ENCODE measurements at regions not wholly inside any gene's neighbourhood (a gene's known extent, or its start where the extent isn't known, plus 50 kb on each side); places are given as distances from the start of the nearest gene placed in this dataset.

DNA sequence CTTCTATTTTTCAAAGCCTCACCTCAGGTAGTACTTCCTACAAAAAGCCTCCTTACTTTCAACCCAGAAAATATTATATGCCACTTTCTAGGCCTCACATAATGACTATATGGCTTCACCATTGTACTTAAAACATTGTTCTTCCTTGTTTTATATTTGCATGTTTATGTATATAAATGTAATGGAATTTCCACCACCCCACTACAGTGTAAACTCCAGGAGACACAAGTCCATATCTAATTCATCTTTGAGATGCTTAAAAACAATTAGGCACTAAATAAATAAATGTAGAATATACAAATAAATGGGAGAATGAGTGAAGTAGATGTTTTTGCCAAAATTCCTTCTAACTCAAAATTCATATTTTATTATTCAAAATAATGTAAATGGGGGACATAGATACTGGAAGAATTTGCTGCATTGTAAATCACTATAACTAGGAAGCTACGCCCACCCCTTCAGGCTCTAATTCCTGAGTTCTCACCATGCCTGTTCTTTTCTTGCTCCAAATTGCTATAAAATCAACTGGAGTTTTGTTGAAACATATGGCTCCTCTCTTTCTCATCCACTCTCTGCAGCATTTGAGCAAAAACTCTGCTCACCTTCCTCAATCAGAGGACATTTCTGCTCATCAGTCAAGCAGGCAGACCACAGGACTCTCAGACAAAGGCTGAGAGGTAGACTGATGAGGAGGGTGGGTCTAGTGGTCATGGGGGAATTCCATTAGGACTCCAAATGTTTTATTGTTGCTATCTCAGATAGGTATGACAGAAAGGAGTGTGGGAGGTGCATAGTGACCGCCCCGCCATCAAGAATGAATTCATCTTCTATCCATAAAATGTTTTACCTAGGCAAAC is 243.0 kb downstream of the HNMT start:
- DNase-seq (no peak), ATAC-seq (no peak)
- no peak overlapping the region for H3K27ac Mint-ChIP-seq
- ChIA-PET POLR2A (no interaction called here), CTCF (no interaction called here)
- no peaks in the 10 kb centered on the region for H3K27me3 Mint-ChIP-seq
- no peak overlapping the region for H3K4me3 Mint-ChIP-seq
- peaks cover 7% of the 10 kb centered on the region for H3K9me3 Mint-ChIP-seq
- no peaks in the 10 kb centered on the region for H3K36me3 Mint-ChIP-seq (ENCODE audit: low read depth)
- H3K4me1 Mint-ChIP-seq (ENCODE audit: low read depth), result no peaks in the 10 kb centered on the region
- TF ChIP-seq, protein P1, sequence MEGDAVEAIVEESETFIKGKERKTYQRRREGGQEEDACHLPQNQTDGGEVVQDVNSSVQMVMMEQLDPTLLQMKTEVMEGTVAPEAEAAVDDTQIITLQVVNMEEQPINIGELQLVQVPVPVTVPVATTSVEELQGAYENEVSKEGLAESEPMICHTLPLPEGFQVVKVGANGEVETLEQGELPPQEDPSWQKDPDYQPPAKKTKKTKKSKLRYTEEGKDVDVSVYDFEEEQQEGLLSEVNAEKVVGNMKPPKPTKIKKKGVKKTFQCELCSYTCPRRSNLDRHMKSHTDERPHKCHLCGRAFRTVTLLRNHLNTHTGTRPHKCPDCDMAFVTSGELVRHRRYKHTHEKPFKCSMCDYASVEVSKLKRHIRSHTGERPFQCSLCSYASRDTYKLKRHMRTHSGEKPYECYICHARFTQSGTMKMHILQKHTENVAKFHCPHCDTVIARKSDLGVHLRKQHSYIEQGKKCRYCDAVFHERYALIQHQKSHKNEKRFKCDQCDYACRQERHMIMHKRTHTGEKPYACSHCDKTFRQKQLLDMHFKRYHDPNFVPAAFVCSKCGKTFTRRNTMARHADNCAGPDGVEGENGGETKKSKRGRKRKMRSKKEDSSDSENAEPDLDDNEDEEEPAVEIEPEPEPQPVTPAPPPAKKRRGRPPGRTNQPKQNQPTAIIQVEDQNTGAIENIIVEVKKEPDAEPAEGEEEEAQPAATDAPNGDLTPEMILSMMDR (IDR thresholded peaks at IDR 0.05), result no peak
- intact Hi-C loops (cut with micrococcal nuclease), result no loop called here

DNA sequence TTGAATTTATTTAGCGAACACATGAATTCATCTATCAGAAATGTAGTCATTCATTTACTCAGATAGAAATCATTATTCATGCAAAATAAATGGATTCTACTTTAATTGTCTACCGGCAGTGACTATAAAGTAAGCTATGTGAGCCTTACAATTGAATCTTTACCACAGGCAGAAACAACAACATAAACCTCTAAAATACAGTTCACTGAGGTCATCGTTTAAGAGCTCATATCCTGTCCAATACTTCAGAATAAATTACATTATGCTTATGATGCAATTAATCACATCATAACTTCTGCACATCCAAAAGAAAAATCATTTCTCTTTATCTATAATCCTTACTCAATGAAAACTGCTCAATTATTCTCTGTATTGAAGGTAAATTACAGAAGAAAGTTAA is 244.7 kb downstream of the HNMT start:
- no peak for ATAC-seq
- no peak for DNase-seq
- Mint-ChIP-seq H3K27ac (no peak overlapping the region), H3K4me1 (ENCODE audit: low read depth) (no peaks in the 10 kb centered on the region), H3K27me3 (no peaks in the 10 kb centered on the region), H3K36me3 (ENCODE audit: low read depth) (no peaks in the 10 kb centered on the region), H3K4me3 (no peak overlapping the region), H3K9me3 (peaks cover 6% of the 10 kb centered on the region)
- ChIA-PET CTCF (no interaction called here), POLR2A (no interaction called here)
- TF ChIP-seq, protein P1 (IDR thresholded peaks at IDR 0.05), result no peak
- intact Hi-C loops (cut with micrococcal nuclease), result no loop called here

DNA sequence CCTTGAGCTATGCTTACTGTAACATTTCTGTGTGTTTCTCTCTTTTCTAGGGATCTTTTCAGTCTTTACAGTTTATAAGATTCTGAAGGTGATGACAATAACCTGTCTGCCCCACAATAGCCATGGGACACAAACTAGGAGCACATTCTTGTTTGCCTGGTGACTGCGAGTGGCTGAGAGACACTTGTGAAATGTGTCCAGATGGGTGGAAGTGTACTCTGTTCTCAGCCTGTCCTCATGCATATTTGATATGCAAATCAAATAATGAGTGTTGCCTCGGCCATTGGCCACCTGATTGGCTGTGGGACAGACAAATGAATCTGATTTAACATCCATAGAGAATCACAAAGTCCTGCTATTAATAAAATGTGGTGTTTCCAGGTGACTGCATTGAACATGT is 246.2 kb downstream of the HNMT start:
- ATAC-seq (no peak), DNase-seq (no peak)
- H3K36me3 Mint-ChIP-seq (ENCODE audit: low read depth), result no peaks in the 10 kb centered on the region
- no peaks in the 10 kb centered on the region for H3K4me1 Mint-ChIP-seq (ENCODE audit: low read depth)
- no peak overlapping the region for H3K27ac Mint-ChIP-seq
- ChIA-PET CTCF (no interaction called here), POLR2A (no interaction called here)
- no peak overlapping the region for H3K4me3 Mint-ChIP-seq
- H3K27me3 Mint-ChIP-seq, result no peaks in the 10 kb centered on the region
- TF ChIP-seq, protein P1 (IDR thresholded peaks at IDR 0.05), result no peak
- intact Hi-C loops (cut with micrococcal nuclease), result no loop called here
- peaks cover 1% of the 10 kb centered on the region for H3K9me3 Mint-ChIP-seq

DNA sequence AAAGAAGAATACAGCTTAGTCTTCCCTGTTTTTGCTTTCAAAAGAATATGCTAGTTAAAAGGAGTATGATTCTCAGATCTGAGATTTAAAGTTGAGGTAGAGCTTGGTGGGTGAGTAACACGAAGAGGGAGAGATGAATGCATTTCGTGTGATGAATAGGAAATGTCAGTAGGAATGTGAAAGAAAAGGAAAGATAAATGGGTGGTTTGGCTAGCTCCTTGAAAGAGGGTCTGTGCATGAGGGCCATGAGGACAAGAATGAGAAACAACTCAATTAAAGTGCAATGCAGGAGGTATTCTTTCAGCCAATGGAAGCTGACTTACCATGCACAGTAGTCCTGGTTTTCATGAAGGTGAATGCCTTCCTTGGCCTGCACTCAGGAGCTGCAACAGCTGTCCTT is 248.2 kb downstream of the HNMT start:
- Mint-ChIP-seq H3K27me3 (no peaks in the 10 kb centered on the region), H3K4me3 (no peak overlapping the region), H3K4me1 (ENCODE audit: low read depth) (no peaks in the 10 kb centered on the region), H3K27ac (no peak overlapping the region), H3K9me3 (peaks cover 3% of the 10 kb centered on the region), H3K36me3 (ENCODE audit: low read depth) (no peaks in the 10 kb centered on the region)
- ChIA-PET CTCF (no interaction called here), POLR2A (no interaction called here)
- TF ChIP-seq, protein P1 (IDR thresholded peaks at IDR 0.05), result no peak
- ATAC-seq (no peak), DNase-seq (no peak)
- intact Hi-C loops (cut with micrococcal nuclease), result no loop called here

DNA sequence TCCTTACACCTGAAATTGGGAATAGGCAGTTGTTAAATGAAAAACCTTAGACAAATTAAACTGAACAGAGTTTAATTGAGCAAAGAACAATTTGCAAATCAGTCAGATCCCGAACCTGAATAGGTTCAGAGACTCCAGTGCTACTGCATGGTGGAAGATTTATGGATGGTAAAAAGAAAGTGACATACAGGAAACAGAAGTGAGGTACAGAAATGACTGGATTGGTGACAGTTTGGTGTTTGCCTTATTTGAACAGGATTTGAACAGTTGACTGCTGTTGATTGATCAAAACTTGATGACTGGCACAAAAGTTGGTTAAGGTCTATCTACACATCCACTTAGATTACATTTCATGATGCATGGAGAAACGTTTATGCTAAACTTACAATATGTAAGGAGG is 248.8 kb downstream of the HNMT start:
- CTCF ChIA-PET, result no interaction called here
- H3K36me3 Mint-ChIP-seq (ENCODE audit: low read depth), result no peaks in the 10 kb centered on the region
- TF ChIP-seq, protein P1 (IDR thresholded peaks at IDR 0.05), result no peak
- no peak overlapping the region for H3K27ac Mint-ChIP-seq
- no peak overlapping the region for H3K4me3 Mint-ChIP-seq
- H3K27me3 Mint-ChIP-seq, result no peaks in the 10 kb centered on the region
- DNase-seq, result no peak
- peaks cover 3% of the 10 kb centered on the region for H3K9me3 Mint-ChIP-seq
- no peak for ATAC-seq
- POLR2A ChIA-PET, result no interaction called here
- H3K4me1 Mint-ChIP-seq (ENCODE audit: low read depth), result no peaks in the 10 kb centered on the region
- intact Hi-C loops (cut with micrococcal nuclease), result no loop called here
